Activated gamma-delta T cell treated with anti-CD3 and anti-CD28 coated beads, Interleukin-2, amount 50 U/mL, for 16 hours (primary cell): ENCODE measurements at regions not wholly inside any gene's neighbourhood (a gene's known extent, or its start where the extent isn't known, plus 50 kb on each side); places are given as distances from the start of the nearest gene placed in this dataset.
"Not testable (repeated sequence)": the region's sequence is repeated elsewhere in the genome, so short reads cannot be mapped to it uniquely, and the experiment has no call there.

Experiments
- DNase-seq: peaks from one replicate; pipeline ENCODE4 v3.0.0-alpha.2; 2020; ENCODE audit warnings: low read depth

DNA sequence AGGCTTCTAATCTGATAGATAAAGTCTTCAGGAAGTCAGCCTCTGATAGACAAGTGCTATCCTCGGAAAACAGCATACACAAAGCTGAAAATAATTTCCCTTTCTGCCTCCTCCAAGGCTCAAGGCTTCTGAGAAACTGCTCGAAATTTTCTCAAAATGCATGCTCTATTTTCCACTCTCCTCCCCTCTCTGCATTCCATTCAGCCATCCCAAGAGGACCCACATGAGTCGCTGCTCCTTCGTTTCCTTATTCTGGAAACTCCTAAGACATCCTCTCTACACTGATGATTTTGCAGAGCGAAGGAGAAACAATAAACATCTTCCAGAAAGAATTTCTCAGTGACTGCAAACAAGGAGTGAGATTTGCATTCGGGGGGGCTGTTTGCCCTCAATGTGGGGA, 92.2 kb upstream of the SFSWAP start:
- DNase-seq = no peak

GRCh38 chr12:131619106-131619642, 91.7 kb upstream of the SFSWAP start:
- DNase-seq = no peak

DNA sequence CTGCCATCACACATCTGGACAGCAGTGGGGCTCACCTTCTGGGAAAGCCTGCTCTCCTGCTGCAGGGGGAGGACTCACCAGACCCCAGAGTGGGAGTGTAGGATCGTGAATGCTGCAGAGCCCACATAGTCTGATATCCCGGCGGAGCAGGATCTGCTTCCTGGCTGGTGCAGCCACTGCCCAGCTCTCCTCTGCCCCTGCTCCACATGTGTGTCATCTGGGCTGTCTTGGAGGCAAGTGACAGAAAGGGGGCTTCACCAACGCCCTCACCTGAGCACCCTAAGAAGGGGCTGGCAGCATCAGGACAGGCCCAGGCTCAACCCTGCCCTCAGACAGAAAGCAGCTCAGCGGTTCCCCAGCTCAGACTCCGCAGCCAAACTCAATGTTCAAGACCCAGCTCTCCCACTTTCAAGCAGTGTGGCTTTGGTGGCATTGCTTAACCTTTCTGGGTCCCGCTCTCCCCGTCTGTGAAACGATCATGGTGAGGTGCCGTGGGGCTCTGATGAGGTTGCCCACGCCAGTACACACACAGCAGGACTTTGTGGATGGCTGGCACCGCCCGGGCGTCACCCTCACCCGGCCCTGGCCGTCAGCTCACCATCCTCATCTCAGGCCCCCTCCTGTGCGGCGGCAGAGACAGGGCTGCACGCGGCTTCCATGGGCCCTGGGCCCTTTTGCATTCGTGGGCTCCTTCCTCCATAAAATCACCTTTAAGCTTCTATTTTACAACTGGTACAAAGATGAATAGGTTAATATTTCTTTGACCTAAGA, 91.0 kb upstream of the SFSWAP start:
- no peak for DNase-seq

DNA sequence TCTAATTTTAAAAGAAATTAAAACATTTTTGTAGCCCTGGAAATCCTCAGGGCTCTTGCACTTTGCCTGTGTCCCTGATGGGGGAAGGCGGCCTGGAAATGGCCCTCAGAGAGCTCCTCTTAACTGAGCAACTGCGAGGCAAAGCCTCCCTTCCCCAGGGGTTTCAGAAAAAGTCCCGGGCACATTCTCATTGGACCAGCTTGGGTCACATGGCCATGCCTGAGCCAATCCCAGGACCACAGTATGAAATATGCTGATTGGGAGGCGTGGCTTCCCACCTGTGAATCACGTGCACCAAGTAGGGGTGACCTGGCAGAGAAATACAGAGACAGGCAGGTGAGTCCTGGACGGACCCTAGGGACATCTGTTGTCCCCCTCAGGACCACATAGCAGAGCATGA, 90.4 kb upstream of the SFSWAP start:
- no peak for DNase-seq

GRCh38 chr12:131620946-131621681, 89.8 kb upstream of the SFSWAP start:
- no peak for DNase-seq

- no peak for DNase-seq
Observed at GRCh38 chr12:131621701-131622421, 89.0 kb upstream of the SFSWAP start.

DNA sequence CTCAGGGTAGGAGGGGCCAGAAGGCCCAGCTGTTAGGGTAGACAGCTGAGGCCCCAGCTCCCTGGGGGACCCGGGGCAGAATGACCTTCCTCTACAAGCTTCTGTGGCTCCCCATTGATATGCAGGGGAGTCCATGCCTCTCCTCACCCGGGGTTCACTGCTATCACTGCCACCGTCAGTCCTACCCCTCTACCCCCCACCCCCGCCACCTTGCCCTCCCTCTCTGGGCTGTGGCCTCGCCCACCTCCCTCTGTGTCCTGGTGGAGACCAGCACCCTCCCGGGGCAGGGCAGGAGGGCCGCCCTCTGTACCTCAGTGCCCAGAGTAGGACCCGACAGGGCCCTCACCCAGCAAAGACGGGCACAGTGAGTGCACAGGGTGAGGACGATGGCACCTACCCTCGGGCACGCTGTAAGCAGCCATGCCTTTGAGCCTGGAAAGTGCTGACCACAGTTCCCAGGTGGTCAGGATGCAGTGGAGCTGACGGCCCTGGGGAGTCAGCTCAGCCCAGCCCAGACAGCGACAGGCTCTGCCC, 88.4 kb upstream of the SFSWAP start:
- DNase-seq = no peak

- DNase-seq = not testable (repeated sequence)
Observed at GRCh38 chr12:131623404-131624368, 87.2 kb upstream of the SFSWAP start.

DNA sequence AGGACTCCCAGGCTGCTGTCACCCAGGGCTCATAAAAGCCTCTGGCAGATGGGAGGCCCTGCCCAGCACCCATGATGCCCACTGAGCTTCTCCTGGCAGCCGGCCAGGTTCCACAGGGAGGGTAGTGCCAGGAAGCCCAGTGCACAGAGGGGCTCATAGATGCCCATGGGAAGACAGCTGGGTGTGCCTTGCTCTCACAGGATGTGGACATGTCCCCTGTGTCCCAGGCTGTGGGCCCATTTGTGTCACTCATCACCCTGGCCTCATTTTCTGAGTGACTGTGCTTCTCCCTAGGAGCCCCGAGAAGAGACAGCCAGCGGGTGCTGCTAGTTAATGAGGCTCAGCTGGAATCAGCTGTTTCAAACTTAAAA, 86.5 kb upstream of the SFSWAP start:
- DNase-seq = not testable (repeated sequence)

- not testable (repeated sequence) for DNase-seq
Observed at GRCh38 chr12:131624756-131625501, 86.0 kb upstream of the SFSWAP start.

DNA sequence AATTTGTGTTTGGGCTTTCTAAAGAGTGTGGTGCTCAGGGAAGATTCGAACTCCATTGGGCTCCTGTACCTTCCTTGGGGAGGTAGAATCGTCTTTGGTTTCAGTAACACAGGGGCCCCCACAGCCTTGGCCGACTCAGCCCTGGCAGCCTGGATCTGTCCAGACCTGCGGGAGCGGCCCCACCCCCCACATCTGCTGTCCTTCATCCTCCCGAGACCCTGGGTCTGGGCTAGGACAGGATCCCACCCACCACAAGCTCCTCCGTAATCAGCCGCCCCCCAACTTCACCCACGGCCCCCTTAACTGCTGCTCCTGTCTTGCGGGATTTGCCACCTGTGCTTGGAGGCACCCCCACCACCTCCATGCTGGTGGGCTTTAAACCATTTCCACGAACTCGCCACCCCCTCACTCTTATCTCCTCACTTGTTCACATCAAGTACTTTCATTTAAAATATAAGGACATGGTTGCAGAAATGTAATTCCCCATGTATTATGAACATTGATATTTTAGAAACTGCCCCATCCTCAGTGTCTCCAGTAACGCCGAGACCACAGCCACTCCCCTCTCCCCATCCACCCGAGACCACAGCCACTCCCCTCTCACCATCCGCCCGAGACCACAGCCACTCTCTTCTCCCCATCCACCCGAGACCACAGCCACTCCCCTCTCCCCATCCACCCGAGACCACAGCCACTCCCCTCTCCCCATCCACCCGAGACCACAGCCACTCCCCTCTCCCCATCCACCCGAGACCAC, 84.7 kb upstream of the SFSWAP start:
- DNase-seq = not testable (repeated sequence)

DNA sequence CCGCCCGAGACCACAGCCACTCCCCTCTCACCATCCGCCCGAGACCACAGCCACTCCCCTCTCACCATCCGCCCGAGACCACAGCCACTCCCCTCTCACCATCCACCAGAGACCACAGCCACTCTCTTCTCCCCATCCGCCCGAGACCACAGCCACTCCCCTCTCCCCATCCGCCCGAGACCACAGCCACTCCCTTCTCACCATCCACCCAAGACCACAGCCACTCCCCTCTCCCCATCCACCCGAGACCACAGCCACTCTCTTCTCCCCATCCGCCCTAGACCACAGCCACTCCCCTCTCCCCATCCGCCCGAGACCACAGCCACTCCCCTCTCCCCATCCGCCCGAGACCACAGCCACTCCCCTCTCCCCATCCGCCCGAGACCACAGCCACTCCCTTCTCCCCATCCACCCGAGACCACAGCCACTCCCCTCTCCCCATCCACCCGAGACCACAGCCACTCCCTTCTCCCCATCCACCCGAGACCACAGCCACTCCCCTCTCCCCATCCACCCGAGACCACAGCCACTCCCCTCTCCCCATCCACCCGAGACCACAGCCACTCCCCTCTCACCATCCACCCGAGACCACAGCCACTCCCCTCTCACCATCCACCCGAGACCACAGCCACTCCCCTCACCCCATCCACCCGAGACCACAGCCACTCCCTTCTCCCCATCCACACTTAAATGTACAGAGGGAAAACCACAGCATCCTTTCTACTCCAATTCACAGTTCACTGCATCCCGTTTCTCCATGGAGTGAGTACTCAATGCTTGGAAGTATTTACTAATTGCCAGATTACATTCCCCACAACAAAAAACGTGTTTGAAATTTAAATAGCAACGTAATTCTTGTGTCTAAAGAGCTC, 83.5 kb upstream of the SFSWAP start:
- not testable (repeated sequence) for DNase-seq

DNA sequence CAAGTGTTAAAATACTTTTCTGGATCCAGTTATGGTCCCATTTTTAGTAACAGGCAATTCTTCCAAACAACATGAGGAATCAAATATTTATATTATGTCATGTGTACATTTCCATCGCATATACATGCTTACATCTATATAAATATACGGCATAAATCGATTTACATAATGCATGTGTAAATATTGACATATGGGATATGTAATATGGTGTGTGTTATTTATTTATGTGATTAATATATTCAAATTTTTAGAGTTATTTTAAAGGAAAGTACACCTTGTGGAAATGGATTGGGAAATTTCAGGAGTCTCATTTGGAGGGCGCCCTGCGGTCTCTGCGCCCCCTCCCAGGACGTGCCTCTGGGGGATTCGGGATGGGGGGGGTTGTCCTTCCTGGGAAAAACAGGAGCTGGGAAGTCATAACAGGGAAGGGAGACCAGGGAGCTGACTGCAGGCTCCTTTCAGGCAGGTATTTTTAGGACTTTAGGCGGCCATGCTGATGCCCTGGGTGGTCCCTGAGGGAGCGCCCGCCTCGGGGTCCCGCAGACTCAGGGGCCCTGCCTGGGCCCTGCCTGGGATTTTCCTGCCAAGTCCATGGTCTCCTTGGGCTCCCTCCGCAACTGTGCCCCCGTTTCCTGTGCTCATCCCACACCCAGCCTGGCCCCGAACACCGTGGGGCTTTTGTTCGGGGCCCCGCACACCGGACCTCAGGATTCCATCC, 82.7 kb upstream of the SFSWAP start:
- no peak for DNase-seq

DNA sequence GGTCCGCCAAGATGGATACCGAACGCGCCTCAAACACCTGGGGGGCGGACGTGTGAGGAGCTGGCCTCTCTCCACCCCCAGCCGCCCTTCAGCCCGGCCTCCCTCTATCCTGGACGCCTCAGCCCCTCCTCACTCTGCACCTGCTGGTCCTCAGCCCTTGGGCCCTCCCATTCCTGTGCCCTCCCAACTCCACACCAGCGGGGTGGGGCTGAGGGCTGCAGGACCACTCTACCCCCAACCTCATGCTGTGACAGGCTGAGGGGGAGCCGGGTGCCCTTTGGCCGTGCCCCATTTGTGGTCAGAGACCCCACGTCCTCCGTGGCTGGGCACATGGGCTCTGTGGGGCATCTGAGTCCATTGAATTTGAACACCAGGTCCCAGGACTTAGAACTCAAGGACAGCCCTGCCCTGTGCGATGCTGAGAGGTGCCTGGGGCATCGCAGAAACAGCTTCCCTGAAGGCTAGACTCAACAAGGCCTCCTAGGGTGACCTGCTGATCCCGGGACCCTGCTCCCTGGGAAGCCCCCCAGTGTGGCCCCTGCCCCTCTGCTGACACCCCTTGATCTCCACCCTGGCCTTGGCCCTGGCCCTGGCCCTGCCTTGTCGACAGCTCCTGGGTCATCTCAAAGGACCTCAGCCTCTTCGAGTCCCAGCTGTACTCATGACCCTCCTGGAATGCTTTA, 82.0 kb upstream of the SFSWAP start:
- no peak for DNase-seq

- DNase-seq = no peak
Observed at GRCh38 chr12:131631230-131631629, 79.7 kb upstream of the SFSWAP start.

- not testable (repeated sequence) for DNase-seq
Observed at GRCh38 chr12:131631889-131632651, 78.8 kb upstream of the SFSWAP start.

DNA sequence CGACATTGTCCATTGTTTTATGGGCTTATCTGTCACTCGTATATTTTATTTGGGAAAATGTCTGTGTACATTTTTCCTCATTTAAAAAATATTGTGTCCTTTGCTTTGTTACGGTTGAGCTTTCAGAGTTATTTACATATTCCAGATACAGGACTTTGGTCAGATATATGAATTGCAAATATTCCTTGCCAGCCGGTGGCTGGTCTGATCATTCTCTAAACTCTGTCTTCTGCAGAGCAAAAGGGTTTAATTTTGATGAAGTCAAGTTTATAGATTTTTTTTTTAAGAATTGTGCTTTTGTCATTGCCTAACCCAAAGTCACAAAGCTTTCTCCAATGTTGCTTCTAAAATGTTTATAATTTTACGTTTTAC, 78.3 kb upstream of the SFSWAP start:
- not testable (repeated sequence) for DNase-seq
